Inferior parietal cortex (tissue), 1 donor: ENCODE measurements at regions not wholly inside any gene's neighbourhood (a gene's known extent, or its start where the extent isn't known, plus 50 kb on each side); places are given as distances from the start of the nearest gene placed in this dataset.
"Not testable (repeated sequence)": the region's sequence is repeated elsewhere in the genome, so short reads cannot be mapped to it uniquely, and the experiment has no call there.

Experiments used
- DNase-seq: peaks from one replicate; pipeline ENCODE4 v3.0.0-alpha.2; 2016; ENCODE audit errors: extremely low spot score

GRCh38 chr9:67136376-67136775, 144.0 kb upstream of the SPATA31A3 start:
- DNase-seq: not testable (repeated sequence)

- DNase-seq: not testable (repeated sequence)
Observed at GRCh38 chr9:67133124-67133523, 140.8 kb upstream of the SPATA31A3 start.

GRCh38 chr9:67116761-67117160, 124.4 kb upstream of the SPATA31A3 start:
- DNase-seq: not testable (repeated sequence)

GRCh38 chr9:67112148-67112547, 119.8 kb upstream of the SPATA31A3 start:
- DNase-seq: not testable (repeated sequence)

GRCh38 chr9:67111733-67112132, 119.4 kb upstream of the SPATA31A3 start:
- not testable (repeated sequence) for DNase-seq

- DNase-seq: not testable (repeated sequence)
Observed at GRCh38 chr9:67109859-67110258, 117.5 kb upstream of the SPATA31A3 start.

- DNase-seq: not testable (repeated sequence)
Observed at GRCh38 chr9:67106659-67107058, 114.3 kb upstream of the SPATA31A3 start.

GRCh38 chr9:67102506-67103276, 110.3 kb upstream of the SPATA31A3 start:
- DNase-seq: not testable (repeated sequence)

GRCh38 chr9:67091104-67091503, 98.8 kb upstream of the SPATA31A3 start:
- DNase-seq: not testable (repeated sequence)

- not testable (repeated sequence) for DNase-seq
Observed at GRCh38 chr9:67086862-67087261, 94.5 kb upstream of the SPATA31A3 start.

GRCh38 chr9:67066140-67066539, 73.8 kb upstream of the SPATA31A3 start:
- not testable (repeated sequence) for DNase-seq

- peak; percentile 11 for DNase-seq
Observed at GRCh38 chr9:67058898-67059715, 66.8 kb upstream of the SPATA31A3 start.
